ENCODE measurements at regions not wholly inside any gene's neighbourhood (a gene's known extent, or its start where the extent isn't known, plus 50 kb on each side); places are given as distances from the start of the nearest gene placed in this dataset.

- H3K27me3 ChIP-seq (ENCODE audit: insufficient read depth, low read length): no peaks in the 10 kb centered on the region
- no peak for TF ChIP-seq CTCF (IDR thresholded peaks at IDR 0.05; ENCODE audit: extremely low read depth, low read depth, low read length)
- H2AFZ ChIP-seq (ENCODE audit: low read length): no peak overlapping the region
- no peaks in the 10 kb centered on the region for H3K79me2 ChIP-seq (ENCODE audit: insufficient read depth, low read length)
- H3K36me3 ChIP-seq (ENCODE audit: insufficient read depth, low read length): no peaks in the 10 kb centered on the region
- no peaks in the 10 kb centered on the region for H3K4me1 ChIP-seq (ENCODE audit: insufficient read depth, low read length)
- no peak for DNase-seq (ENCODE audit: insufficient read length, low spot score, missing footprints)
- peaks cover 2% of the 10 kb centered on the region for H3K9me3 ChIP-seq (ENCODE audit: low read depth, low read length)
- no peak overlapping the region for H3K27ac ChIP-seq (ENCODE audit: low read depth, low read length)
- H3K4me2 ChIP-seq (ENCODE audit: insufficient read depth, low read length): no peak overlapping the region
- no peaks in the 10 kb centered on the region for H4K20me1 ChIP-seq (ENCODE audit: insufficient read depth, low read length)
- no peak overlapping the region for H3K4me3 ChIP-seq (ENCODE audit: insufficient read depth, low read length)
These were observed 956.7 kb downstream of the GLUD2 start for GRCh38 chrX:122004127-122004526.

- Histone ChIP-seq H4K20me1 (ENCODE audit: insufficient read depth, low read length) (no peaks in the 10 kb centered on the region), H2AFZ (ENCODE audit: low read length) (no peak overlapping the region), H3K36me3 (ENCODE audit: insufficient read depth, low read length) (no peaks in the 10 kb centered on the region), H3K4me3 (ENCODE audit: insufficient read depth, low read length) (no peak overlapping the region), H3K4me2 (ENCODE audit: insufficient read depth, low read length) (no peak overlapping the region), H3K27ac (ENCODE audit: low read depth, low read length) (no peak overlapping the region), H3K4me1 (ENCODE audit: insufficient read depth, low read length) (no peaks in the 10 kb centered on the region), H3K79me2 (ENCODE audit: insufficient read depth, low read length) (no peaks in the 10 kb centered on the region), H3K9me3 (ENCODE audit: low read depth, low read length) (no peaks in the 10 kb centered on the region), H3K27me3 (ENCODE audit: insufficient read depth, low read length) (no peaks in the 10 kb centered on the region)
- no peak for DNase-seq (ENCODE audit: insufficient read length, low spot score, missing footprints)
- TF ChIP-seq CTCF (IDR thresholded peaks at IDR 0.05; ENCODE audit: extremely low read depth, low read depth, low read length): no peak
These were observed 979.3 kb downstream of the GLUD2 start for GRCh38 chrX:122026665-122027064.

GRCh38 chrX:122046226-122046625 lies 998.8 kb downstream of the GLUD2 start:
- no peak for TF ChIP-seq CTCF (IDR thresholded peaks at IDR 0.05; ENCODE audit: extremely low read depth, low read depth, low read length)
- Histone ChIP-seq H3K4me2 (ENCODE audit: insufficient read depth, low read length) (no peak overlapping the region), H2AFZ (ENCODE audit: low read length) (no peak overlapping the region), H3K79me2 (ENCODE audit: insufficient read depth, low read length) (no peaks in the 10 kb centered on the region), H3K27ac (ENCODE audit: low read depth, low read length) (no peak overlapping the region), H3K36me3 (ENCODE audit: insufficient read depth, low read length) (no peaks in the 10 kb centered on the region), H3K4me1 (ENCODE audit: insufficient read depth, low read length) (no peaks in the 10 kb centered on the region), H3K9me3 (ENCODE audit: low read depth, low read length) (peaks cover 4% of the 10 kb centered on the region), H4K20me1 (ENCODE audit: insufficient read depth, low read length) (no peaks in the 10 kb centered on the region), H3K27me3 (ENCODE audit: insufficient read depth, low read length) (no peaks in the 10 kb centered on the region), H3K4me3 (ENCODE audit: insufficient read depth, low read length) (no peak overlapping the region)
- DNase-seq (ENCODE audit: insufficient read length, low spot score, missing footprints): no peak

GRCh38 chrX:122046815-122047214 lies 999.4 kb downstream of the GLUD2 start:
- H3K9me3 ChIP-seq (ENCODE audit: low read depth, low read length): peaks cover 4% of the 10 kb centered on the region
- H3K79me2 ChIP-seq (ENCODE audit: insufficient read depth, low read length): no peaks in the 10 kb centered on the region
- no peak for TF ChIP-seq CTCF (IDR thresholded peaks at IDR 0.05; ENCODE audit: extremely low read depth, low read depth, low read length)
- no peak overlapping the region for H3K4me2 ChIP-seq (ENCODE audit: insufficient read depth, low read length)
- DNase-seq (ENCODE audit: insufficient read length, low spot score, missing footprints): no peak
- no peaks in the 10 kb centered on the region for H3K4me1 ChIP-seq (ENCODE audit: insufficient read depth, low read length)
- H3K4me3 ChIP-seq (ENCODE audit: insufficient read depth, low read length): no peak overlapping the region
- no peak overlapping the region for H3K27ac ChIP-seq (ENCODE audit: low read depth, low read length)
- H4K20me1 ChIP-seq (ENCODE audit: insufficient read depth, low read length): no peaks in the 10 kb centered on the region
- no peak overlapping the region for H2AFZ ChIP-seq (ENCODE audit: low read length)
- no peaks in the 10 kb centered on the region for H3K36me3 ChIP-seq (ENCODE audit: insufficient read depth, low read length)
- no peaks in the 10 kb centered on the region for H3K27me3 ChIP-seq (ENCODE audit: insufficient read depth, low read length)

All from osteoblast (primary cell).